ENCODE measurements at regions not wholly inside any gene's neighbourhood (a gene's known extent, or its start where the extent isn't known, plus 50 kb on each side); places are given as distances from the start of the nearest gene placed in this dataset.

DNA sequence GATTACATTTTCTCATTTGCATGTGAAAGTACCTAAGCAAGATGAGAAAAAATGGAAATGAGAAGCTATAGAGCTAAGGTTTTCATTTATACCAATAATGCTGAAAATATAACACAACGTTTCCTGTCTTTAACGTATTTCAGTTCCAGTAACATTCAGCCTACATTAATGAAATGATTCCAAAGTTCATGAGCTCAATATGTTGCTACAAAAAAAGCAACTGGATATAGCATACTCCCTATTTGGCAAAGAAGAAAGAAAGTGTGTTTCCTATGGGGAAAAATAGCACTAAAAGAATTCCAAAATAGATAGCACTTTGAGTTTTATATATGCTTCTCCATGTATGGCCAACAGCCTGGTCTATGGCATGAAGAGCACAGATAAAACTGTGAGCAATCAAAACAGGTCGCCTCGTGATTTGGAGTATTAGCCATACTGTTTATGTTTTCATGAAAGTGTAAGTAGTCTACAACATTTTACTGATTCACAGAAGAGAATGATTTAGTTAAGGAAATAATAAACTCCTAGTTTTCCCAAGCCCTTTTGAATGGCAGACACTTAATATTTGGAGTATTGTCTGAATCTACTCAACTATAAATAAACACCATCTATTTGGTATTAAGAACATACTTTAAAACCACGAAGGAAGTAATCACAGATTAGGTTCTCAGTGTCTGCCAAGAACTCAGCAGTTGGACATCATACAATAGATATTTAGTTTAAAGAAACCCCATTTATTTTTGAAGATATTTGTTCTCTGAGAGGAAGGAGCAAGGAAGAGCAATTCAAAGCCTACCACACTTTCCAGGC, 258.7 kb upstream of the RASA1 start:
- TF ChIP-seq CTCF (optimal IDR thresholded peaks at IDR 0.05 in 1 of 3, IDR thresholded peaks at IDR 0.05 in 1 of 3, conservative IDR thresholded peaks at IDR 0.05 in 1 of 3; ENCODE audit: extremely low read depth in 1 of 3, insufficient read depth in 2 of 3, low read length in 3 of 3), result no peak
- no peak for TF ChIP-seq EZH2 (IDR thresholded peaks at IDR 0.05; ENCODE audit: low read length)
